Transverse colon (tissue), 4 donors: ENCODE measurements at regions not wholly inside any gene's neighbourhood (a gene's known extent, or its start where the extent isn't known, plus 50 kb on each side); places are given as distances from the start of the nearest gene placed in this dataset.

Experiments
- DNase-seq: peaks from one replicate; pipeline ENCODE4 v3.0.0-alpha.2; 2019
- H3K27ac ChIP-seq, 4 donors: fragments of 200-600 bp; sonication (generic); 2 replicates each; pipeline ENCODE4 v1.5.1; 2016 to 2018; ENCODE audit warnings: inconsistent platforms in 4 of 4
- H3K27me3 ChIP-seq: fragments of 200-600 bp; sonication (generic); 2 replicates; pipeline ENCODE4 v1.5.1; 2017; ENCODE audit warnings: inconsistent platforms
- H3K36me3 ChIP-seq, 4 donors: fragments of 200-600 bp; sonication (generic); 2 replicates each; pipeline ENCODE4 v1.5.1; 2017 to 2019; ENCODE audit warnings: inconsistent platforms in 4 of 4
- H3K4me1 ChIP-seq, 4 donors: fragments of 200-600 bp; sonication (generic); 2 replicates each; pipeline ENCODE4 v1.5.1; 2017 to 2020; ENCODE audit warnings: inconsistent platforms in 4 of 4
- H3K4me3 ChIP-seq, 4 donors: fragments of 200-600 bp; sonication (generic); 1 replicate in 1 of 4; 2 replicates in 3 of 4; pipeline versions ENCODE4 v1.5.1 to v1.6.1; 2017 to 2019; ENCODE audit warnings: inconsistent platforms in 4 of 4
- H3K9me3 ChIP-seq, 2 donors: fragments of 200-600 bp; sonication (generic); 2 replicates each; pipeline ENCODE4 v1.5.1; 2017 to 2019; ENCODE audit warnings: inconsistent platforms in 2 of 2
- CTCF ChIP-seq, 5 experiments: fragments of 200-600 bp in 3 of 5; fragments of 450-650 bp in 2 of 5; sonication (generic) in 3 of 5; IDR thresholded peaks; 1 replicate in 2 of 5; 2 replicates in 3 of 5; pipeline ENCODE4 v1.5.1; 2016 to 2017; ENCODE audit warnings: antibody characterized with exemption in 5 of 5, inconsistent platforms in 3 of 5, mild to moderate bottlenecking in 2 of 5, moderate library complexity in 1 of 5
- EP300 ChIP-seq: sonication (generic); formaldehyde crosslinking; IDR thresholded peaks from one replicate; pipeline ENCODE4 v1.6.1; 2017; ENCODE audit warnings: antibody characterized with exemption, low read depth
- POLR2A ChIP-seq: fragments of 450-650 bp; IDR thresholded peaks from one replicate; pipeline ENCODE4 v1.6.1; 2016; ENCODE audit warnings: antibody characterized with exemption, mild to moderate bottlenecking, moderate library complexity
- POLR2AphosphoS5 ChIP-seq, 3 donors: sonication (generic); formaldehyde crosslinking; IDR thresholded peaks; one replicate each; pipeline ENCODE4 v1.6.1; 2016; ENCODE audit warnings: antibody characterized with exemption in 3 of 3
- WGBS, 2 donors: methylation state at CpG; one replicate each; pipeline ENCODE4 v1.1.5; 2018; ENCODE audit warnings: low coverage in 1 of 2; 5-methylcytosine and 5-hydroxymethylcytosine counted together
- in situ Hi-C, 4 donors: fragments of 200-750 bp; cut with MboI; loops; one replicate each; pipeline versions ENCODE4 v1.15.0 to v1.15.1; 2017; ENCODE audit warnings: low sequenced_read_pairs in 3 of 4, low pct_ligation_motif_present in 1 of 4, low pct_unique_long_range_greater_than_20kb in 1 of 4
- intact Hi-C: fragments of 100-400 bp; cut with DNase I; formaldehyde crosslinking; loops from one replicate; pipeline ENCODE4 v1.15.1; 2023; ENCODE audit warnings: low total_unique reads

GRCh38 chr14:98855926-98856715, 415.9 kb downstream of the BCL11B start:
- in situ Hi-C loops = no loop called here
- intact Hi-C loops = no loop called here
- Histone ChIP-seq H3K4me3 (no peak overlapping the region), H3K27me3 (peaks cover 7% of the 10 kb centered on the region), H3K36me3 (no peaks in the 10 kb centered on the region), H3K4me1 (no peaks in the 10 kb centered on the region), H3K27ac (no peak overlapping the region), H3K9me3 (no peaks in the 10 kb centered on the region)
- no peak for DNase-seq
- TF ChIP-seq EP300 (no peak), CTCF (IDR thresholded peaks at IDR 0.05) (no peak), POLR2A (no peak), POLR2AphosphoS5 (IDR thresholded peaks at IDR 0.05) (no peak)
- 89 to 92% methylated on average over 13 of the region's 13 CpGs for WGBS, 2 donors

GRCh38 chr14:98858158-98858557, 413.8 kb downstream of the BCL11B start:
- in situ Hi-C loops = no loop called here
- TF ChIP-seq POLR2A = no peak
- no peak for TF ChIP-seq CTCF (IDR thresholded peaks at IDR 0.05)
- TF ChIP-seq EP300 = no peak
- TF ChIP-seq POLR2AphosphoS5 (IDR thresholded peaks at IDR 0.05) = no peak
- Histone ChIP-seq H3K36me3 (no peaks in the 10 kb centered on the region), H3K27ac (no peak overlapping the region), H3K27me3 (peaks cover 7% of the 10 kb centered on the region), H3K4me3 (no peak overlapping the region), H3K9me3 (no peaks in the 10 kb centered on the region), H3K4me1 (no peaks in the 10 kb centered on the region)
- no peak for DNase-seq
- intact Hi-C loops = no loop called here
- WGBS, 2 donors = 79 to 84% methylated on average over 7 of the region's 7 CpGs

- TF ChIP-seq EP300 = no peak
- in situ Hi-C loops = no loop called here
- intact Hi-C loops = no loop called here
- no peaks in the 10 kb centered on the region for H3K4me1 ChIP-seq
- H3K9me3 ChIP-seq = no peaks in the 10 kb centered on the region
- no peaks in the 10 kb centered on the region for H3K36me3 ChIP-seq
- H3K27me3 ChIP-seq = peaks cover 7% of the 10 kb centered on the region
- 86% methylated on average over 10 of the region's 10 CpGs; no CpG with 5 or more reads in 1 of the 2 donors for WGBS, 2 donors
- no peak overlapping the region for H3K27ac ChIP-seq
- no peak overlapping the region for H3K4me3 ChIP-seq
- no peak for DNase-seq
These were observed 413.4 kb downstream of the BCL11B start for GRCh38 chr14:98858561-98858960.

- no peak for DNase-seq
- TF ChIP-seq POLR2AphosphoS5 (IDR thresholded peaks at IDR 0.05) (no peak), EP300 (no peak), CTCF (IDR thresholded peaks at IDR 0.05) (no peak), POLR2A (no peak)
- in situ Hi-C loops = no loop called here
- 83% methylated on average over 2 of the region's 2 CpGs; no CpG with 5 or more reads in 1 of the 2 donors for WGBS, 2 donors
- H3K27ac ChIP-seq = no peak overlapping the region
- peaks cover 7% of the 10 kb centered on the region for H3K27me3 ChIP-seq
- H3K36me3 ChIP-seq = no peaks in the 10 kb centered on the region
- no peaks in the 10 kb centered on the region for H3K4me1 ChIP-seq
- H3K4me3 ChIP-seq = no peak overlapping the region
- H3K9me3 ChIP-seq = no peaks in the 10 kb centered on the region
- intact Hi-C loops = no loop called here
These were observed 412.7 kb downstream of the BCL11B start for GRCh38 chr14:98859301-98859700.
